Epithelial cell of esophagus (primary cell): ENCODE measurements at regions not wholly inside any gene's neighbourhood (a gene's known extent, or its start where the extent isn't known, plus 50 kb on each side); places are given as distances from the start of the nearest gene placed in this dataset.

ENCODE experiments used
- DNase-seq: peaks from one replicate; pipeline ENCODE4 v3.0.0; 2010; ENCODE audit warnings: low read depth
- H3K4me3 ChIP-seq: 2 replicates; pipeline ENCODE4 v1.5.1; 2011; ENCODE audit warnings: mild to moderate bottlenecking, low read length, control low read depth
- CTCF ChIP-seq: IDR thresholded peaks from 2 replicates; pipeline ENCODE4 v1.5.1; 2011; ENCODE audit warnings: low read depth, mild to moderate bottlenecking, low read length, control low read depth, inconsistent platforms; ENCODE audit not compliant: insufficient read depth; ENCODE audit errors: missing control alignments

- TF ChIP-seq CTCF = no peak
- no peak overlapping the region for H3K4me3 ChIP-seq
- DNase-seq = no peak
Measured at GRCh38 chr2:196307775-196308305, 136.5 kb upstream of the STK17B start.

GRCh38 chr2:196309691-196310090 lies 138.3 kb upstream of the STK17B start:
- no peak for DNase-seq
- no peak for TF ChIP-seq CTCF
- no peak overlapping the region for H3K4me3 ChIP-seq

DNA sequence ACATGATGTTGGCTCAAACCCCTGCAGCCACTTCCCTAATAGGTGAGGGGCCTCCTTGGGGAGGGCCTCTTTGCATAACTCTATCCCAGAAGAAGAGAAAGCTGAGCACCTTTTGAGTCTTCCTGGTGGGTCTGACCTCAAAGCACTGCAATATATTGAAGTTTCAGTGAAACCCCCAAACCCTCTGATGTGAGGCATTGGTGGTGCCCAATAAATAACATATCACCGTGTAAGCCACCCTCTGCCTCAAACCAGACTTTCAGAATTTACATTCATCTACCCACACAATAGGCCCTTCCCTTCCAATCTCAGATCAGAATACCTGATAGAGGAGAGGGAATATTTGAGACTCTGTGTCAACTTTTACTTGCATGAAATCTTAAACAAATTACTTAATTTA lies 142.8 kb upstream of the STK17B start:
- no peak for DNase-seq
- no peak overlapping the region for H3K4me3 ChIP-seq

GRCh38 chr2:196314780-196315179 lies 143.4 kb upstream of the STK17B start:
- no peak for DNase-seq
- TF ChIP-seq CTCF = no peak
- no peak overlapping the region for H3K4me3 ChIP-seq

More for the DNA sequence above, 142.8 kb upstream of the STK17B start:
- no peak for TF ChIP-seq CTCF

DNA sequence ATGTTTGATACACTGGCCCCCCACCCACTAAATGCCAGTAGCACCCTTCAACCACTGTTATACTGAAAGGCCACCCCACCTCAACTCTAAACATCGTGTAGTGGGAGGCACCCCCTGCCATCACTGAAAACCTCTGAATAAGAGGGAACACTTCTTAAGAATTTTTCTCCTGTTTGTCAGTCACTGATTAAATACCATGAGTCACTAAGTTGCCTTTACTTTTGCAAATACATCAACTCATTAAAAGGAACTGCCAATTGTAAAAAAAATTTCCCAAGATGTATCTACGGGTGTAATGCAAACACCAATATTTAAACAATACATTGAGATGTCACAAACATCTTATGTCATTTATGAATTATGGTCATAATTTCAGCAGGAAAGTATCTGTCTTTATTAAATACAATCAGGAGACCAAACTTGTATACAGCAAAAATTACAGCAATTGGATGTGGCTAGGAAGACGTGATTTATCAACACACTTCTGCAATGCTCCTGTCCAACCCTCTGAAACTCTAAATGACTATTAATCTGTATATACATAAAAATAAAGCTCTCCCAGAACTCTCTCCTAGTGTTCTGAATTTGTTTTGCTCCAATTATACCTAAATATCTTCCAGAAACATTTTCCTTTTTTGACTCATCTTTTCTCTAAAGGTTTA lies 144.1 kb upstream of the STK17B start:
- TF ChIP-seq CTCF = no peak
- H3K4me3 ChIP-seq = no peak overlapping the region
- peak; percentile 67 for DNase-seq

DNA sequence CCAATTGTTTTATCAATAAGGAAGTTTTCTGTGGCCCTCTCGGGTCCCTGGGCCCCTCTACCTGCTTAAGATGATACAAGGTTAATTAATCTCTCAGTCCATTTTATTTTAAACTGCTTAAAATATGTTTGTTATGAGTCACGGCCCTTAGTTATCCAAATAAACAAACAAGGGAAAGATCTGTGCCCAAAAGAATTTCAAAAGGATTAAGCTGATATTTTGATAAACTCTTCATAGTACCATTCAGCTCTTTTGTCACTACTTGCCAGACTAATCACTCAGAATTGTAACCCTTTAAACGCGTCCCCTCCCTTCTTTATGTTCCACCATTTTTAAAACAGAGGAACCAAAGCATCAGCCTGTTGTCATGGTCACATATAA lies 144.7 kb upstream of the STK17B start:
- DNase-seq = no peak
- H3K4me3 ChIP-seq = no peak overlapping the region
- TF ChIP-seq CTCF = no peak
